H1 (cell line): ENCODE measurements at regions not wholly inside any gene's neighbourhood (a gene's known extent, or its start where the extent isn't known, plus 50 kb on each side); places are given as distances from the start of the nearest gene placed in this dataset.
"Not testable (repeated sequence)": the region's sequence is repeated elsewhere in the genome, so short reads cannot be mapped to it uniquely, and the experiment has no call there.

Source experiments
- CTCF ChIA-PET: fragments of 300-600 bp; sonication (Branson Sonifier 250); formaldehyde crosslinking; loops from one replicate; lab custom pipeline; 2021; ENCODE audit not compliant: partially characterized antibody; lab: Charles Lee
- POLR2A ChIA-PET: fragments of 300-600 bp; sonication (Branson Sonifier 250); formaldehyde crosslinking; loops from one replicate; lab custom pipeline; 2021; ENCODE audit warnings: inconsistent platforms; ENCODE audit not compliant: partially characterized antibody; lab: Charles Lee
- DNase-seq, 2 experiments: peaks; one replicate each; pipeline versions ENCODE4 v3.0.0 to v3.0.0-alpha.2; 2010 to 2022; ENCODE audit warnings: low spot score in 2 of 2, low read depth in 1 of 2, mixed read lengths in 1 of 2
- FAIRE-seq: peaks from 2 replicates; lab custom pipeline; 2011; peaks lifted over from hg19 to GRCh38; lab: Jason Lieb, UNC
- H2AFZ ChIP-seq: 2 replicates; pipeline ENCODE4 v1.8.1; 2012; ENCODE audit warnings: low read length, inconsistent platforms
- H2AK5ac ChIP-seq: 2 replicates; pipeline ENCODE4 v1.6.1; 2013; ENCODE audit warnings: low read depth, low read length
- H2BK120ac ChIP-seq: replicated peaks from 2 replicates; pipeline ENCODE3; 2013; ENCODE audit warnings: low read depth, low read length, inconsistent platforms
- H2BK12ac ChIP-seq: 2 replicates; pipeline ENCODE4 v1.6.1; 2013; ENCODE audit warnings: low read depth, low read length
- H2BK15ac ChIP-seq: 2 replicates; pipeline ENCODE4 v1.6.1; 2013; ENCODE audit warnings: low read length
- H2BK20ac ChIP-seq: 2 replicates; pipeline ENCODE4 v1.6.1; 2013; ENCODE audit warnings: low read length
- H2BK5ac ChIP-seq: 2 replicates; pipeline ENCODE4 v1.6.1; 2013; ENCODE audit warnings: low read depth, low read length
- H3K14ac ChIP-seq: 2 replicates; pipeline ENCODE4 v1.6.1; 2013; ENCODE audit warnings: inconsistent platforms; ENCODE audit not compliant: insufficient read length
- H3K18ac ChIP-seq: 2 replicates; pipeline ENCODE4 v1.6.1; 2013; ENCODE audit warnings: low read length; ENCODE audit errors: extremely low read depth
- H3K23ac ChIP-seq: 2 replicates; pipeline ENCODE4 v1.6.1; 2013; ENCODE audit warnings: inconsistent platforms; ENCODE audit not compliant: insufficient read length
- H3K23me2 ChIP-seq: 2 replicates; pipeline ENCODE4 v1.6.1; 2013; ENCODE audit warnings: low read depth, low read length
- H3K27ac ChIP-seq: 2 replicates; pipeline ENCODE4 v1.6.1; 2011; ENCODE audit warnings: low read depth, low read length, inconsistent platforms
- H3K27me3 ChIP-seq, 4 experiments: replicated peaks in 1 of 4; 1 replicate in 1 of 4; 2 replicates in 3 of 4; pipeline versions ENCODE4 v1.6.1 to v1.8.1; 2011 to 2013; ENCODE audit warnings: low read length in 3 of 4, mild to moderate bottlenecking in 3 of 4, inconsistent platforms in 2 of 4, mixed read lengths in 2 of 4, moderate library complexity in 1 of 4; ENCODE audit not compliant: control insufficient read depth in 3 of 4, insufficient read depth in 3 of 4; ENCODE audit errors: extremely low read depth in 1 of 4
- H3K36me3 ChIP-seq, 4 experiments: 2 replicates each; pipeline versions ENCODE4 v1.6.1 to v1.8.1; 2011 to 2013; ENCODE audit warnings: mild to moderate bottlenecking in 4 of 4, low read length in 3 of 4, moderate library complexity in 2 of 4, control low read depth in 1 of 4, inconsistent platforms in 1 of 4; ENCODE audit not compliant: insufficient read depth in 4 of 4, control insufficient read depth in 2 of 4
- H3K4ac ChIP-seq: replicated peaks from 2 replicates; pipeline ENCODE3; 2013; ENCODE audit warnings: low read length, low read depth, mixed read lengths, inconsistent platforms; ENCODE audit not compliant: insufficient read length
- H3K4me1 ChIP-seq, 4 experiments: replicated peaks in 1 of 4; 1 replicate in 1 of 4; 2 replicates in 3 of 4; pipeline versions ENCODE4 v1.6.1 to v1.8.1; 2011 to 2013; ENCODE audit warnings: low read length in 3 of 4, inconsistent platforms in 2 of 4, mixed read lengths in 1 of 4; ENCODE audit not compliant: insufficient read depth in 4 of 4, control insufficient read depth in 3 of 4
- H3K4me2 ChIP-seq, 2 experiments: 2 replicates each; pipeline versions ENCODE4 v1.6.1 to v1.8.1; 2011 to 2013; ENCODE audit warnings: low read depth in 2 of 2, low read length in 2 of 2, control low read depth in 1 of 2, inconsistent platforms in 1 of 2, mild to moderate bottlenecking in 1 of 2; ENCODE audit not compliant: insufficient read depth in 1 of 2
- H3K4me3 ChIP-seq, 4 experiments: fragments of 200-600, 300-600 bp in 1 of 4; sonication (generic), shearing (Covaris generic), sonication (Bioruptor Twin) in 1 of 4; 2 replicates each; pipeline versions ENCODE4 v1.5.1 to v1.8.1; 2011 to 2016; ENCODE audit warnings: low read length in 4 of 4, low read depth in 3 of 4, control low read depth in 2 of 4, inconsistent platforms in 2 of 4, mild to moderate bottlenecking in 2 of 4, mixed read lengths in 1 of 4, moderate library complexity in 1 of 4; ENCODE audit not compliant: insufficient read depth in 2 of 4; ENCODE audit errors: extremely low read depth in 1 of 4
- H3K56ac ChIP-seq: replicated peaks from 2 replicates; pipeline ENCODE3; 2013; ENCODE audit warnings: low read depth, mild to moderate bottlenecking, mixed read lengths, low read length, inconsistent platforms; ENCODE audit not compliant: insufficient read length
- H3K79me1 ChIP-seq: 2 replicates; pipeline ENCODE4 v1.6.1; 2013; ENCODE audit warnings: low read depth, low read length, control low read depth
- H3K79me2 ChIP-seq, 2 experiments: 2 replicates each; pipeline versions ENCODE4 v1.6.1 to v1.8.1; 2012 to 2013; ENCODE audit warnings: low read length in 2 of 2, mild to moderate bottlenecking in 2 of 2, inconsistent platforms in 1 of 2; ENCODE audit not compliant: insufficient read depth in 2 of 2, control insufficient read depth in 1 of 2
- H3K9ac ChIP-seq, 4 experiments: replicated peaks in 1 of 4; 1 replicate in 1 of 4; 2 replicates in 3 of 4; pipeline versions ENCODE4 v1.6.1 to v1.8.1; 2011 to 2013; ENCODE audit warnings: low read depth in 3 of 4, low read length in 3 of 4, control low read depth in 2 of 4, mild to moderate bottlenecking in 2 of 4, moderate library complexity in 2 of 4, inconsistent platforms in 1 of 4; ENCODE audit errors: extremely low read depth in 1 of 4
- H3K9me3 ChIP-seq, 2 experiments: 2 replicates each; pipeline versions ENCODE4 v1.6.1 to v1.8.1; 2012 to 2013; ENCODE audit warnings: mild to moderate bottlenecking in 2 of 2, moderate library complexity in 2 of 2, control low read depth in 1 of 2, inconsistent platforms in 1 of 2, low read depth in 1 of 2, low read length in 1 of 2, mixed read lengths in 1 of 2; ENCODE audit not compliant: insufficient read depth in 2 of 2
- H4K20me1 ChIP-seq, 2 experiments: replicated peaks in 1 of 2; 2 replicates each; pipeline versions ENCODE3 to v1.8.1; 2011 to 2013; ENCODE audit warnings: inconsistent platforms in 2 of 2, low read length in 2 of 2, mild to moderate bottlenecking in 1 of 2; ENCODE audit not compliant: insufficient read depth in 2 of 2, control insufficient read depth in 1 of 2
- H4K5ac ChIP-seq: 2 replicates; pipeline ENCODE4 v1.6.1; 2013; ENCODE audit warnings: low read length, low read depth, mixed read lengths, inconsistent platforms; ENCODE audit not compliant: insufficient read length
- H4K8ac ChIP-seq: 2 replicates; pipeline ENCODE4 v1.8.0; 2013; ENCODE audit warnings: mild to moderate bottlenecking, moderate library complexity, low read length, inconsistent platforms; ENCODE audit not compliant: insufficient read depth; ENCODE audit errors: extremely low read depth
- H4K91ac ChIP-seq: replicated peaks from 2 replicates; pipeline ENCODE3; 2013; ENCODE audit warnings: low read length, mixed read lengths, inconsistent platforms; ENCODE audit not compliant: insufficient read length
- WGBS, 2 experiments: shearing (Covaris generic) in 1 of 2; methylation state at CpG; one replicate each; pipeline versions ENCODE4 v1.1.6 to v1.1.7; 2013 to 2015; ENCODE audit warnings: low lambda C conversion rate in 2 of 2, mixed read lengths in 2 of 2, inconsistent platforms in 1 of 2, low coverage in 1 of 2, missing lambda C conversion rate in 1 of 2; ENCODE audit not compliant: insufficient replicate concordance in 2 of 2, insufficient coverage in 1 of 2, insufficient read length in 1 of 2; ENCODE audit errors: extremely low coverage in 1 of 2, missing lambda C conversion rate in 1 of 2; 5-methylcytosine and 5-hydroxymethylcytosine counted together

GRCh38 chr12:70086372-70086771 is 156.9 kb upstream of the CNOT2 start:
- H2AFZ ChIP-seq, CTCF ChIA-PET, H3K79me2 ChIP-seq, H2BK5ac ChIP-seq, H2BK20ac ChIP-seq, H3K18ac ChIP-seq, H3K27me3 ChIP-seq, H3K23ac ChIP-seq, FAIRE-seq, H4K5ac ChIP-seq, H3K4me2 ChIP-seq, H2BK12ac ChIP-seq, H4K20me1 ChIP-seq, H2AK5ac ChIP-seq, H3K4ac ChIP-seq, H3K23me2 ChIP-seq, H3K36me3 ChIP-seq, H2BK15ac ChIP-seq, H2BK120ac ChIP-seq, H3K27ac ChIP-seq, H3K4me1 ChIP-seq, H4K91ac ChIP-seq, H3K9me3 ChIP-seq, H3K9ac ChIP-seq, POLR2A ChIA-PET, H3K79me1 ChIP-seq, H3K56ac ChIP-seq, H4K8ac ChIP-seq, H3K4me3 ChIP-seq, DNase-seq, H3K14ac ChIP-seq: not testable (repeated sequence)
- WGBS, 2 experiments = 96% methylated on average over 8 of the region's 8 CpGs; no CpG with 5 or more reads in 1 of the 2 experiments
